ENCODE measurements at regions not wholly inside any gene's neighbourhood (a gene's known extent, or its start where the extent isn't known, plus 50 kb on each side); places are given as distances from the start of the nearest gene placed in this dataset.
"Not testable (repeated sequence)": the region's sequence is repeated elsewhere in the genome, so short reads cannot be mapped to it uniquely, and the experiment has no call there.

DNA sequence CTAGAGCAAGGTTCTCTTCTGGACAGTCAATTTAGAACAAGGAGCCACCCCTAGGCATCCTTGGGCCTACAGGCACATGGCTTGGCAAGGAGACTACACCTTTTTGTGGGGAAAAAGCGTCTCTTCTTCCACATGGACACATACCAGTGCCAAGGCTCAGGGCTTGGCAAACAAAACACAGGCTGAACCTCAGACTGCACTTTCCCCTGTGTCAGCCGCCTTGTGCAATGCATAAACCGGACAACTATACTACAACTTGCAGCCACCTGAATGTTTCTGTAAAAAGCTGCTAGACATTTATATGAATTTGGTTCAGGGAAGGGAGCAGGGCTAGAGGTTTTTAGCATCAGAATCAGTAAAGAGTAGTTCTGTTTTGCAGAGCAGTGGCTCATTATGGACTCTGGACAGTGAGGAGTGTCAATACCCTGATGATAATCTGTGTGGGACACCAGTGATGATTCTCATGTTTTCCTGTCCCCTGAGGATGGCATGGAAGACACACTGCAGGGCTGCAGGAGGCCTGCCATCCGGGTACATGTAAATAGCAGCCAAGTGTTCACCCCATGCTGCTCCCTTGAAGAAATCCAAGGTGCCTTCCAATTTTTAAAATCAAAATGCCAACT, 118.9 kb downstream of the GATA3 start:
- no peak for DNase-seq (ENCODE audit: low spot score)

- no peak for DNase-seq (ENCODE audit: low spot score)
Measured at GRCh38 chr10:8173866-8174243, 119.4 kb downstream of the GATA3 start.

- no peak for DNase-seq (ENCODE audit: low spot score)
Measured at GRCh38 chr10:8174762-8175161, 120.3 kb downstream of the GATA3 start.

DNA sequence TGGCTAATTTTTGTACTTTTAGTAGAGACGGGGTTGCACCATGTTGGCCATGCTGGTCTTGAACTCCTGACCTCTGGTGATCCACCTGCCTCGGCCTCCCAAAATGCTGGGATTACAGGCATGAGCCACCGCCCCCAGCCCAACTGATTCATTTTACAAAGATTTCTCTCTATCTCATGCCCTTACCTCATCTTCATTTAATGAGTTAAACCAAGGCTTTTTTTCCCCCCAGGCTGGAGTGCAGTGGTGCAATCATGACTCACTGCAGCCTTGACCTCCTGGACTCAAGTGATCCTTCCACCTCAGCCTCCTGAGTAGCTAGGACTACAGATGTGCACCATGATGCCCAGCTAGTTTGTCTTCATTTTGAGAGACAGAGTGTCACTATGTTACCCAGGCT, 123.0 kb downstream of the GATA3 start:
- DNase-seq (ENCODE audit: low spot score) = not testable (repeated sequence)

DNA sequence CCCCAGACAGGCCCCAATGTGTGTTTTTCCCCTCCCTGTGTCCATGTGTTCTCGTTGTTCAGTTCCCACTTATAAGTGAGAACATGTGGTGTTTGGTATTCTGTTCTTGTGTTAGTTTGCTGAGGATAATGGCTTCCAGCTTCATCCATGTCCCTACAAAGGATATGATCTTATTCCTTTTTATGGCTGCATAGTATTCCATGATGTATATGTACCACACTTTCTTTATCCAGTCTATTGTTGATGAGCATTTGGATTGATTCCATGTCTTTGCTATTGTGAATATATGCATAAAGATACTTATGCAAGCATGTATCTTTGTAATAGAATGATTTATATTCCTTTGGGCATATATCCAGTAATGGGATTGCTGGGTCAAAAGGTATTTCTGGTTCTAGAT, 125.3 kb downstream of the GATA3 start:
- not testable (repeated sequence) for DNase-seq (ENCODE audit: low spot score)

DNA sequence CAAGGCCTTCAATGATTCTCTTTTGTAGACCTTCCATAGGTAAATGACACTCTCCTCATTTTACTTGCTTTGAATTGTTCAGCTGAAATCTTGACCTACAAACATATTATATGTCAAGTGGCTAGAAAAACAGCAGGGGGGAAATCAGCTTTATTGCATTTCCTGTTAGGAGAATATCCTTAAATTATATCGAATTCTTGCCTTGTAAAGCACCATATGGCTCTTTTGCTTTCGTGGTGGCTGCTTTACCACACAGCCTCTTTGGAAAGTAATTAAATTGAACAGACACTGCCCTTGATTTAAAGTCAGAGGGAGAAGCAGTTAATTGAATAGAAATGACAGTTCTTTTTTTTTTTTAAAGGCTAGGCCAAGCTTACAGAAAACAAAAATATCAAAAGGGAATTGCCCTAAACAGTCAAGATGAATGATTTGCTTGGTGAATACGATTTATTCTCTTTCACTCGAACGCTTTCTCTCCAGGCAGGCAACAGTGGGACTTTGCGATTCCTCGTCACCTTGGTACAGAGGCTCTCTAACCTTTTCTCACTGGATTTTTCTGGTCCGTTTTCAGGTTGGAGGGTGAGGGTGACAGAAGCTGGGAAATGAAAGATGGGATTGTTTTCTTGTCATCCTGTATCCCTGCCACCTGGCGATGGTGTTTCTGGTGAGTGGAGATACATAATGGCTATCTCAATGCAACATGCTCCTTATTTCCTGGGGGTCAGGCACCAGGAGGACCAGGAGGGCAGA, 126.0 kb downstream of the GATA3 start:
- no peak for DNase-seq (ENCODE audit: low spot score)

DNA sequence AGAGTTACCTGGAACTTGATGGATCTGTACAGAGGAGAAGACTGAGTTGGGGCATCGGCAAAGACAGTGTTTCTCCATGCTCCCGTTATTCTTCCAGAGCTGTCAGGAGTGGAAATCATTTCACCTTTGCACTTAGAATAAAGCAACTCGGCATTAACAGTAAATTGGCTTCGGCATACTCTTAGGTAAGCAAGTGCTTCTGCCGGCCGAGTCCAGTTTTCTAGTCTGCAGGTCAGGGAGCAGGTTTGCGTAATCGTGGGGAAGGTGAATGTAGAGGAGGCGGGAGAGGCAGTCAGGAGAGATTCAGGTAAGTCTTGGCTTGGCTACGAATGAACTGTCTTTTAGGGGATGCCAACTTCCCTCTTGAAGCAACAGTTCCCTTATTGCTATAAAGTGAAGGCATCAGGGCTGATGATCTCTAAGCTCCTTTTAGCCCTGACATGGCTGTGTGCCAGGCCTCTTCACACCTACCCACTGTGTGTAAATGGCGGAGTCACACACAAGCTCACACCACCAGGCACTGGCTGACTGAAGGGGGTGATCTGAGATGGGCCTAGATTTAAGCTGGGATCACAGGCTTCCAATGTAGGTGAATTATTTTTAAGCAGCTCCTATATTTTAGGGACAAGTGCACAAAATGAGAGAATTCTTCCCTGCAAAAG, 127.1 kb downstream of the GATA3 start:
- no peak for DNase-seq (ENCODE audit: low spot score)

DNA sequence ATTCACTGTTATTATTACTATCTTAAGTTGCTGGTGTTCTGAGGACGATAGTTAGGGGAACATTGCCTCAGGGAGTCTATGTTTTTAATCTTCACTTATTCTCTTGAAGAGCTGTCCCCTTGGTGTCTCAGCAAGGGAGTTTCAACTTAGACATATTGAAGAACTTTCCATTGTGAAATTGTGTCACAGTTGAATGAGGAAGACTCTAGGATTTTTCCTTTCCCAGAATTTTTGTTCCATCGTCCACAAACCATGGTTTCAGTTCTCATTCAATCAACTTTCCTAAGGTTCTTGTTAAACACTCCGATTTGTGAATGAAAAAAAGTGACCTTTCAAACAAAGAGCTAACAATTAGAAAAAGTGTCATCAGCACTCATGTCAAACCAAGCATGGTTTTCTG, 128.3 kb downstream of the GATA3 start:
- no peak for DNase-seq (ENCODE audit: low spot score)

GRCh38 chr10:8183241-8183704, 128.8 kb downstream of the GATA3 start:
- no peak for DNase-seq (ENCODE audit: low spot score)

DNA sequence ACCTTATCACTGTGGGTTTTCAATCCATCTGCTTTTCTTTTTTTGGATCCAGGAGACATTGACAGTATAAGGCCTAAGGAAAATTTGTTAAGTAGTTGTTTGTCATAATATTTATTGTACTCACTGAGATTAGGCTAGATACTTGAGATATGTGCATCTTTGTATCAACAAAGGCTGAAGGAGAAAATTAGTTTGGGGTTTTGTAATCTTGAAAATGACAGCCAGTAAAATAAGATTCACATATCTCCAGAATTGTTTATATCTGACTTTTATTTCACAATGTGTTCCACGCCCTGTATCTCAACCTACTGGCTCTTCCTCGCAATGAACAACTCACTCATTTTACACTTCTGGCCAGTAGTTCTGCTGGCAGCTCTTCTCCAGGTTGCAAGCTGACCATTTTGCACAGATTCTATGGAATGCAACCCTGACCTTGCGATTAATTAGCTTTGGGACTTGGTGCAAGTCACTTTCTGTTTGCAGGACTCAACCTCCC, 132.7 kb downstream of the GATA3 start:
- no peak for DNase-seq (ENCODE audit: low spot score)

DNA sequence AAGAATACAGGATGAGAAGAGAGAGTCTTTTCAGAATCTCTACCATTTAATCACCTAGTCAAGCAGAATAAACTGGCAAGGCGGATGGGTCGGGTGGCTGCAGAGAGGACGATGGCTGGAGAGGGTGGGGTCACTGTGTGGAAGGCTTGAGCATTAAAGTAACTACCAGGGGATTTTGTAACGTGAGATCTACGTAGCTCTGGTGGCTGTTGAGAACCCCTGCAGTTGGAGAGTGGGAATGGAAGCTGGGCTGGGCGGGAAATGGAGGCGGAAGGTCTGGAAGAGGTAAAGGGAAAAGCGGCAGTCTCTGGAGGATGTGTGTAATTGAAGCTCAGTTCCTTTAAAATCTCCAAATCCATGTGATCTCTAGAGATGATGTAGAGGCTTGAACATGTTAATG, 135.0 kb downstream of the GATA3 start:
- no peak for DNase-seq (ENCODE audit: low spot score)

- DNase-seq (ENCODE audit: low spot score) = no peak
Measured at GRCh38 chr10:8192301-8192700, 137.8 kb downstream of the GATA3 start.

- peak; percentile 1 for DNase-seq (ENCODE audit: low spot score)
Measured at GRCh38 chr10:8193546-8193945, 139.1 kb downstream of the GATA3 start.

DNA sequence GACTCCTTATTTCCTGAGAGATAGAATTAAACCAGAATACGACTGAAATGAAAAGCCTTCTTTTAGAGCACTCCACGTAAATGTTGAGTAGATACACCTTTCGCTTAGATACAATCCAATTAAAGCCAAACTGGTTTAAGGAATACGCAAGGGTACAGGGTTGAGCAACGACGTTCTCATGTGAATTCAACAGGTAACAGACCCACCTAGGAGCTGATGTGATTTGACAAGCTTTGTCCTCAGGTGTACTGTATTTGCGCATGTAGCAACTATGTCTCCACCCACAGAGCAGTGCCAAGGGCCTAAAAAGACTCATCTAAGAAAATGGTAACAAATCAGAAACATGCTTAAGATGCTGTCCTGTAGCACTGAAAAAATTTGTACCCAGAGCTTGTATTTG, 139.6 kb downstream of the GATA3 start:
- DNase-seq (ENCODE audit: low spot score) = peak; percentile 32

DNA sequence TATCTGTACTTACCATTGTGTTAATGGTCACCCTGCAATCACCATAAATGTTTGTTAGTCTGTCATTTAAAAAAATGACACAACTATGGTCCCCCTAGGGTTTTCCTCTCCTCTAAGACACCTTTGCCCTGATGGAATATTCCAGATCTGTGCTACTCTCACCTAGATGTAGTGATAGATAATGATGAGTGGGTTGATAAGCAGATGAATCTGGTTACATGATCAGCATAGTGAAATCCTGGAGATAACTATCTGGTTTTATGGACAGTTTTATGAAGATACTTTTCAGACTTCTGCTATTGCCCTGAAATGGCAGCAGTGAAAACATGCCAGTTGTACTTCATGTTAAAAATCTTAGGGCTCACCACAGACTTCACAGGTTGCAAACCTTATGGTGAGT, 152.4 kb downstream of the GATA3 start:
- DNase-seq (ENCODE audit: low spot score) = no peak

DNA sequence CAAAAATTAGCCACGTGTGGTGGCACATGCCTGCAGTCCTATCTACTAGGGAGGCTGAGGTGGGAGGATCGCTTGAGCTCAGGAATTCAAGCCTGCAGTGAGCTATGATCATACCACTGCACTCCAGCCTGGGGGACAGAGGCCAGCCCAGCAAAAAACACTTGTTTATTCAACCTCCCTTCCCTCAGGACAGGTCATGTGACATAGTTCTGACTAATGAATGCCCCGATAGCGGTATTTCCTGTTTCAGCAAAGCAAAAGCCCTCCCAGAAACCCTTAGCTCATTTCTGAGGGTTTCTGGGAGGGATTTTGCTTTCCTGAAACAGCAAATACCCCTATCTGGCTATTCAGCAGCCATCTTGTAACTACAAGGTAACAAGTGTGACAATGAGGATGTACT, 157.1 kb downstream of the GATA3 start:
- DNase-seq (ENCODE audit: low spot score) = no peak

DNA sequence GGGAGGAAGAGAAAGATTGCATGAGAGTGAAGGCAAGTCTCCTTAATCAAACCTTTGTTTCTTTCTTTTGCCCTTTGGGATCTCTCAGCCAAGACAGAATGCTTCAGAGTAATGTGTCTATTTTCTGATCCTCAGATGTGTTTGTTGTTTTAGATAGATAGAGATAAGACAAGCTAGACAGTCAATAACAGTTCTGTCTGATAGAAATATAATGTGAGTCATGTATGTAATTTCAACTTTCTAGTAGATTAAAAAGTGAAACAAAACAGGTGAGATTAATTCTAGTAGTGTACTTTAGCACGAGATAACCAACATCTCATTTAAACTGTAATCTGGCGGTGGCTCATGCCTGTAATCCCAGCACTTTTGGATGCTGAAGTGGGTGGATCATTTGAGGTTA, 159.2 kb downstream of the GATA3 start:
- DNase-seq (ENCODE audit: low spot score) = no peak

- DNase-seq (ENCODE audit: low spot score) = no peak
Measured at GRCh38 chr10:8214587-8214986, 160.1 kb downstream of the GATA3 start.

GRCh38 chr10:8216893-8217292, 162.4 kb downstream of the GATA3 start:
- DNase-seq (ENCODE audit: low spot score) = no peak

DNA sequence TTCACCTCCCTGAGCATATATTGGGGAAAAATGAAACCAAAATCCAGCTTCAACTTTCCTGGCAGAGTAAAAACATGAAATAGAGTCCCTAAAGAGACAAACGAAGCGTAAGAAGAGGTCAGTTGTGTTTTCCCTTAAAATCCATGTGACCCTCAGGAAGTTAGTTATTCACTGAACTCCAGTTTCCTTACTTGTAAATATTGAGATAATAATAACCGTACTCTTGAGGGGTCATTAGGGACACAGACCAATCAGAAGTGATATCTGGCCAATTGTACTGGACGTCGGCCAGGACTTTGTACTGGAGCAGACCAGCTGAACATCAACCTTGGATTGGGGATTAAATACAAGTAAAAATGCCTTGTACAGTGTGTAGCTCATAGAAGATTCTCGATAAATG, 167.0 kb downstream of the GATA3 start:
- no peak for DNase-seq (ENCODE audit: low spot score)

DNA sequence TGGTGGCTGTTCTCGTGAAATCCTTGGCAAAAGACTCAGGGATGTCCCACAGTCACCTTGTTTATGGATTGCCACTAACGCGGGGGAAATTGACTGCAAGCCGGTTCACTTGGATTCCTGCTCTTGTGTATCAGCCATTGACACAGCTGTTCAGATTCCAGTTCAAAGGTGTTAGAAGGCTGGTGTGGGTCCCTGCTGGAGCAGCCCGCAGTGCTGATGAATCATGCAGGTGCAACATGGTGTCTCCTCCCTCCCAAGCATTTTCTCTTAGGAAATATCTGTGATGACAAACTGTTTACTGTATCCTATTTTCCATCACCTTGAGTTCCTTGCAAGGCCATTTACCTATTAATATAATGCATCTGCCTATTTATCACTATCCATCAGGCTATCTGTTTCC, 170.1 kb downstream of the GATA3 start:
- no peak for DNase-seq (ENCODE audit: low spot score)

- no peak for DNase-seq (ENCODE audit: low spot score)
Measured at GRCh38 chr10:8225187-8225586, 170.7 kb downstream of the GATA3 start.

DNA sequence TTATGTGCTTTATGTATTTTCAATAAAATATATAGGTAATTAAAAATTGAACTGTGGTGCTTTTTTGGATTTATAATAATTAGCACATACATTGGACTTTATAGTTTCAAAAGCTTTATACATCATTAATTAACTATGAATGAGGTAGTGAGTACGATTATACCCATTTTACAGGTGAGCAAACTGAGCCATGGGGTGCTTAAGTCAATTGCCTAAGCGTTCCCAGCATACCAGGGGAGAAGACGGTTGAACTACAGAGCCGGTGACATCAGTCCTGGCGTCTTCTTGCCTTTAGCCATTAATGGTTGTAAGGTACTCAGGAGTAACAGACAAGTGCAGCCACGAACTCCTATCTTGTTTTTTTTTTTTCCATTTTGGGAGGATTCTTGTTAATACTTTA, 172.8 kb downstream of the GATA3 start:
- no peak for DNase-seq (ENCODE audit: low spot score)
